ENCODE measurements at regions not wholly inside any gene's neighbourhood (a gene's known extent, or its start where the extent isn't known, plus 50 kb on each side); places are given as distances from the start of the nearest gene placed in this dataset.

DNA sequence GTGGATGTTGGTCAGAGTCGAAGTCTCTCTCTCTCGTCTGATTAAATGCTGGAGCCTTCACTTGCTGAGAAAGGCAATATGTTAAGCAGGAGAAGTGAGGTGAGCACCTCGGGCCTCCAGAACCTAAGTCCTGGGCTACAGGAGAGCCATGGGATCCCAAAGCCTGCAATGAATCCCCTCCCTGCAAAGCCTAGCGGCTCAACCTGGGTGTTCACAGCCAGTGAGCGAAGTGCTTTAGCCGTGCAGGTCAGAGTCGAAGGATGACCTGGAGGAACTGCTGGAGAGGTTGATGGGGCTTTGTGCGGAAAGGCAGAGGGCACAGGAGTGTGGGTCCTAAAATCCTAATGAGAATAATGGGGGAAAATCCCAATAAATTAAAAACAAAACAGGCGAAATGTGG is 267.8 kb downstream of the ENGASE start:
- TF ChIP-seq BHLHE40 (IDR thresholded peaks at IDR 0.05; ENCODE audit: borderline replicate concordance): no peak
- no peak for TF ChIP-seq ELF4 (IDR thresholded peaks at IDR 0.05)
- TF ChIP-seq FOXM1 (IDR thresholded peaks at IDR 0.05; ENCODE audit: borderline replicate concordance): no peak
- TF ChIP-seq SP1 (IDR thresholded peaks at IDR 0.05): no peak
